A673 (cell line): ENCODE measurements at regions not wholly inside any gene's neighbourhood (a gene's known extent, or its start where the extent isn't known, plus 50 kb on each side); places are given as distances from the start of the nearest gene placed in this dataset.

ENCODE experiments used
- BruUV-seq: library from RNA; stranded (reverse); fragments of 400-500 nt; replicated peaks from 2 replicates; lab custom pipeline; 2021; lab: Mats Ljungman, UMichigan
- CTCF ChIA-PET: fragments of 300-600 bp; sonication (Branson Sonifier 250); formaldehyde crosslinking; loops from one replicate; lab custom pipeline; 2022; ENCODE audit warnings: antibody characterized with exemption; lab: Charles Lee
- POLR2A ChIA-PET: fragments of 300-600 bp; sonication (Branson Sonifier 250); formaldehyde crosslinking; loops from one replicate; lab custom pipeline; 2022; ENCODE audit warnings: antibody characterized with exemption; ENCODE audit not compliant: low non-redundant PET; lab: Charles Lee
- DNase-seq: peaks from one replicate; pipeline ENCODE4 v3.0.0-alpha.2; 2015; ENCODE audit warnings: low spot score
- H3K27ac ChIP-seq: fragments of 200-600 bp; sonication (generic); 2 replicates; pipeline ENCODE4 v1.5.1; 2016; ENCODE audit warnings: mixed run types, low read depth, mild to moderate bottlenecking, mixed read lengths, antibody characterized with exemption, low read length; ENCODE audit not compliant: poor library complexity, severe bottlenecking
- H3K27me3 ChIP-seq: fragments of 200-600 bp; sonication (generic); replicated peaks from 2 replicates; pipeline ENCODE4 v1.6.1; 2017; ENCODE audit warnings: mixed run types, low read depth, mild to moderate bottlenecking, mixed read lengths, antibody characterized with exemption, low read length; ENCODE audit not compliant: insufficient read depth, poor library complexity
- H3K36me3 ChIP-seq: fragments of 200-600 bp; sonication (generic); 2 replicates; pipeline ENCODE4 v1.6.1; 2016; ENCODE audit warnings: mixed run types, mild to moderate bottlenecking, mixed read lengths, antibody characterized with exemption, low read length; ENCODE audit not compliant: insufficient read depth, poor library complexity, severe bottlenecking
- H3K4me1 ChIP-seq: fragments of 200-600 bp; sonication (generic); 2 replicates; pipeline ENCODE4 v1.6.1; 2017; ENCODE audit warnings: mixed run types, mild to moderate bottlenecking, mixed read lengths, antibody characterized with exemption, low read length; ENCODE audit not compliant: insufficient read depth, poor library complexity, severe bottlenecking
- H3K4me3 ChIP-seq: fragments of 200-600 bp; sonication (generic); 2 replicates; pipeline ENCODE4 v1.5.1; 2016; ENCODE audit warnings: low read depth, mixed run types, mild to moderate bottlenecking, mixed read lengths, low read length; ENCODE audit not compliant: poor library complexity, severe bottlenecking
- H3K9me3 ChIP-seq: fragments of 200-600 bp; sonication (generic); 2 replicates; pipeline ENCODE4 v1.6.1; 2016; ENCODE audit warnings: mixed run types, low read depth, mild to moderate bottlenecking, mixed read lengths, antibody characterized with exemption, low read length; ENCODE audit not compliant: poor library complexity, severe bottlenecking
- EZH2 ChIP-seq: fragments of 200-600 bp; sonication (generic); IDR thresholded peaks from 2 replicates; pipeline ENCODE4 v1.6.1; 2017; ENCODE audit warnings: borderline replicate concordance, low read depth, mild to moderate bottlenecking, mixed read lengths, antibody characterized with exemption, low read length; ENCODE audit not compliant: poor library complexity, severe bottlenecking
- intact Hi-C: fragments of 100-400 bp; cut with micrococcal nuclease; formaldehyde crosslinking; loops from one replicate; pipeline ENCODE4 v1.10.0; 2022; ENCODE audit not compliant: unreplicated experiment
- TF ChIP-seq, protein P1 (sequence below): fragments of 300-800, 200-600 bp; sonication (generic); conservative IDR thresholded peaks from 2 replicates; pipeline ENCODE4 v1.5.1; 2017; ENCODE audit warnings: low read depth, mild to moderate bottlenecking, antibody characterized with exemption, low read length, moderate library complexity, mixed read lengths

DNA sequence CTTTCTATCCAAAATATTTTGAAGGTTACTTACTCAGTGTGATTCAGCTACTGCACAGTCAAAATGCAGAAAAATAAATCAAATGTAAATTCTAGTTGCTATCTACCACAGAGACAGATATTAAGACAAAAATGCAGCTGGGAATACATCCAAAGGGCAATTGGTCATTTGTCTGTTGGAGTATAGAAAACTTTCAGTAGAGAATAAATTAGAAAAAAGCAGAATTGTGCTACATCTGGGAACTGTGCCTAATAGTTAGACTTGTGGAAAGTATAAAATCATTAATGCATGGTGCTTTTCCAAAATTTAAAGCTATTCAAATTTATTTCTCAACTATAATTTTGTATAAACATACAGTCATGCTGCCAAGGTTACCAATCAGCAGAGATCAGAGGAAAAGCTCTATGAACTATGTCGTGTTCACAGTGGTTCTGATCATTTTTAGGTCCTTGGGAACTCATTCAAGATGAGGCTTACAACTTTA is 1635.8 kb downstream of the PCDH9 start:
- ChIA-PET CTCF (no interaction called here), POLR2A (no interaction called here)
- no TSS peak for BruUV-seq
- intact Hi-C loops: no loop called here
- Histone ChIP-seq H3K4me1 (no peaks in the 10 kb centered on the region), H3K36me3 (no peaks in the 10 kb centered on the region), H3K9me3 (no peaks in the 10 kb centered on the region), H3K4me3 (no peak overlapping the region), H3K27me3 (no peaks in the 10 kb centered on the region), H3K27ac (no peak overlapping the region)
- no peak for DNase-seq
- TF ChIP-seq, protein P1, sequence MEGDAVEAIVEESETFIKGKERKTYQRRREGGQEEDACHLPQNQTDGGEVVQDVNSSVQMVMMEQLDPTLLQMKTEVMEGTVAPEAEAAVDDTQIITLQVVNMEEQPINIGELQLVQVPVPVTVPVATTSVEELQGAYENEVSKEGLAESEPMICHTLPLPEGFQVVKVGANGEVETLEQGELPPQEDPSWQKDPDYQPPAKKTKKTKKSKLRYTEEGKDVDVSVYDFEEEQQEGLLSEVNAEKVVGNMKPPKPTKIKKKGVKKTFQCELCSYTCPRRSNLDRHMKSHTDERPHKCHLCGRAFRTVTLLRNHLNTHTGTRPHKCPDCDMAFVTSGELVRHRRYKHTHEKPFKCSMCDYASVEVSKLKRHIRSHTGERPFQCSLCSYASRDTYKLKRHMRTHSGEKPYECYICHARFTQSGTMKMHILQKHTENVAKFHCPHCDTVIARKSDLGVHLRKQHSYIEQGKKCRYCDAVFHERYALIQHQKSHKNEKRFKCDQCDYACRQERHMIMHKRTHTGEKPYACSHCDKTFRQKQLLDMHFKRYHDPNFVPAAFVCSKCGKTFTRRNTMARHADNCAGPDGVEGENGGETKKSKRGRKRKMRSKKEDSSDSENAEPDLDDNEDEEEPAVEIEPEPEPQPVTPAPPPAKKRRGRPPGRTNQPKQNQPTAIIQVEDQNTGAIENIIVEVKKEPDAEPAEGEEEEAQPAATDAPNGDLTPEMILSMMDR: no peak
- TF ChIP-seq EZH2: no peak

DNA sequence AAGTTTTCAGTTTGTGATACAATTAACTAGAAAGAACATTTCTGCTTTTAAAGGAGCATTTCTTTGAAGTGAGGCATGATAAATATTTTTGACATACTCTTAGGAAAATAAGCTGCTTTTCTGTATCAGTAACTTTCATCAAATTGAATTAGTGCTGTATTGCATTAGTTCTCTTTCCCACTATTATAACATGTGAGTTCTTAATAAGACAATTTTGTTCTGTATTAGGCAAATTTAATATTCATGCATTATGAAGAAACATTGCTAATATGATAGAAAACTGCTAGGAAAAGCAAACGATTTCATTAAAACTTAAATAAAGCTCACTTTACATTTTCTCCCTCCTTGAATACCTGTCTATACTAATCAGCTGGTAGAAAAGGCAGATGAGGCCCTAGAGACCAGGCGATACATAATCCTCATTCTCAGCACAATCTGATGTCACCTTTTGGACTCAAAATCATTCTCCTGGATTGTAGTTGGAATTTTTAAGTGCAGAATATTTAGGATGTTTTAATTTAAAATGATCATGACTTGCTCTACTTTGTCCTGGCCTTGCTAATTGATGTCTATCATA is 1636.8 kb downstream of the PCDH9 start:
- no peak for DNase-seq
- no TSS peak for BruUV-seq
- no peak overlapping the region for H3K27ac ChIP-seq
- ChIA-PET CTCF (no interaction called here), POLR2A (no interaction called here)
- H3K4me3 ChIP-seq: no peak overlapping the region
- H3K36me3 ChIP-seq: no peaks in the 10 kb centered on the region
- intact Hi-C loops: no loop called here
- no peaks in the 10 kb centered on the region for H3K9me3 ChIP-seq
- no peak for TF ChIP-seq EZH2
- TF ChIP-seq, protein P1: no peak
- no peaks in the 10 kb centered on the region for H3K4me1 ChIP-seq
- no peaks in the 10 kb centered on the region for H3K27me3 ChIP-seq

DNA sequence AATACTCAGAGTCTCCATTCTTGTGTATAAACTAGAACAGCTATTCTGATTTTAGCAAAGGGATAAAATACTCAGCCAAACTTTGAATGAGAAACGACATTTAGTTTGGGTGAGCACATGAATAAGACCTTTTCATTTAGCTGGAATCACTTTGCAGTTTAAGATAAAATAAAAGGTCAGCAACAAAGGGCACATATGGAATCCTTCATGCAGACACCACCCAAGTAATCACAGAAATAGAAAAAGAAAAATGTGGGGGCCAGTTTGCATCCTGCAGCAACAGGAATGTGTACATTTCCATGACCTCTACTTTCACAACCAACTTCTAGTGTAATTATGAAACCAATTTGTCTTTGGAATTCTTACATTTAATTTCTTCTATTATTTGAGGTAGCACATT is 1637.4 kb downstream of the PCDH9 start:
- DNase-seq: no peak
- ChIA-PET POLR2A (no interaction called here), CTCF (no interaction called here)
- intact Hi-C loops: no loop called here
- Histone ChIP-seq H3K27me3 (no peaks in the 10 kb centered on the region), H3K9me3 (no peaks in the 10 kb centered on the region), H3K4me3 (no peak overlapping the region), H3K4me1 (no peaks in the 10 kb centered on the region), H3K36me3 (no peaks in the 10 kb centered on the region), H3K27ac (no peak overlapping the region)
- TF ChIP-seq, protein P1: no peak
- no peak for TF ChIP-seq EZH2
- BruUV-seq: no TSS peak
